BLaER1 treated with 17β-estradiol and CSF1 and Interleukin-3, amounts not matched to agents 10 nM and 100 nM (cell line): ENCODE measurements at regions not wholly inside any gene's neighbourhood (a gene's known extent, or its start where the extent isn't known, plus 50 kb on each side); places are given as distances from the start of the nearest gene placed in this dataset.

ENCODE experiments used
- H3K27ac ChIP-seq, 11 experiments: shearing (Covaris generic); formaldehyde crosslinking; 2 replicates each; pipeline ENCODE4 v1.8.1; 2022
- H3K27me3 ChIP-seq, 11 experiments: shearing (Covaris generic); formaldehyde crosslinking; 2 replicates each; pipeline ENCODE4 v1.8.1; 2022
- H3K36me3 ChIP-seq, 11 experiments: shearing (Covaris generic); formaldehyde crosslinking; 2 replicates each; pipeline ENCODE4 v1.8.1; 2022
- H3K4me1 ChIP-seq, 10 experiments: shearing (Covaris generic); formaldehyde crosslinking; 2 replicates each; pipeline ENCODE4 v1.8.1; 2022
- H3K4me2 ChIP-seq, 11 experiments: shearing (Covaris generic); formaldehyde crosslinking; 2 replicates each; pipeline ENCODE4 v1.8.1; 2022
- H3K4me3 ChIP-seq, 10 experiments: shearing (Covaris generic); formaldehyde crosslinking; 2 replicates each; pipeline ENCODE4 v1.8.1; 2022
- H3K9ac ChIP-seq, 11 experiments: shearing (Covaris generic); formaldehyde crosslinking; 2 replicates each; pipeline ENCODE4 v1.8.1; 2022
- H3K9me3 ChIP-seq, 11 experiments: shearing (Covaris generic); formaldehyde crosslinking; replicated peaks in 1 of 11; 2 replicates each; pipeline ENCODE4 v1.8.1; 2022
- H4K20me1 ChIP-seq, 11 experiments: shearing (Covaris generic); formaldehyde crosslinking; 2 replicates each; pipeline ENCODE4 v1.8.1; 2022
- Cebpa-rat ChIP-seq, 11 experiments: shearing (Covaris generic); IDR thresholded peaks; 2 replicates each; pipeline ENCODE4 v1.8.1; 2022

DNA sequence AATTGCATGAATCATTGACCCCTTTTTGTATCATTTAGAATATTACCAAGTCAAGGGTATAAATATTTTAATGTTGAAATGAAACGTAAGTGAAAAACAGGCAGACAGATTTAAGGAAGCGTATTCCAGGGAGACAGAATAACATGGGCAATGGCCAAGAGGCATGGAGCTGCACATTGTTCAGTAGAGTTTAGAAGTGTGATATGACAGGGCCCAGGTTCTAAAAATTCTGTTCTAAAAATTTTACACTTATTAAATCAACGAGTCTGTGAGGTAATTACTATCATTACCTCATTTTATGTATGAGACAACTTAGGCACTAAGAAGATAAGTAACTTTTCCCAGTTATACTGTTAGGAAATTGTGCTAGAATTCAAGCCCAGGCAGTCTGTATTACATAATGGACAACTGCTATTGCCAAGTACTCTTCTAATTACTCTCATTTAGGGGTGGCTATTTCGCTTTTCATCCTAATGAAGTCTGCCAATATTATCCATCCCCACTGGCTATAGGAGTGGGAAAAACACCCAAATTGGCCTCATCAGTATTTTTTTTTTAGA lies 103.2 kb upstream of the NAV3 start:
- TF ChIP-seq Cebpa-rat (IDR thresholded peaks at IDR 0.05) = no peak
- Histone ChIP-seq H3K27ac (no peak overlapping the region), H4K20me1 (no peaks in the 10 kb centered on the region)

GRCh38 chr12:77725611-77726010 lies 105.1 kb upstream of the NAV3 start:
- no peak overlapping the region for H3K4me3 ChIP-seq
- H3K9ac ChIP-seq = no peak overlapping the region
- no peak overlapping the region for H3K4me2 ChIP-seq
- TF ChIP-seq Cebpa-rat (IDR thresholded peaks at IDR 0.05) = no peak
- no peaks in the 10 kb centered on the region for H3K9me3 ChIP-seq
- no peaks in the 10 kb centered on the region for H3K4me1 ChIP-seq
- no peaks in the 10 kb centered on the region for H4K20me1 ChIP-seq
- H3K27ac ChIP-seq = no peak overlapping the region
- no peaks in the 10 kb centered on the region for H3K27me3 ChIP-seq
- H3K36me3 ChIP-seq = no peaks in the 10 kb centered on the region

More for the DNA sequence above, 103.2 kb upstream of the NAV3 start:
- no peak overlapping the region for H3K9ac ChIP-seq
- no peaks in the 10 kb centered on the region for H3K27me3 ChIP-seq
- no peak overlapping the region for H3K4me2 ChIP-seq
- H3K4me1 ChIP-seq = no peaks in the 10 kb centered on the region
- H3K9me3 ChIP-seq = no peaks in the 10 kb centered on the region
- H3K36me3 ChIP-seq = no peaks in the 10 kb centered on the region
- no peak overlapping the region for H3K4me3 ChIP-seq

DNA sequence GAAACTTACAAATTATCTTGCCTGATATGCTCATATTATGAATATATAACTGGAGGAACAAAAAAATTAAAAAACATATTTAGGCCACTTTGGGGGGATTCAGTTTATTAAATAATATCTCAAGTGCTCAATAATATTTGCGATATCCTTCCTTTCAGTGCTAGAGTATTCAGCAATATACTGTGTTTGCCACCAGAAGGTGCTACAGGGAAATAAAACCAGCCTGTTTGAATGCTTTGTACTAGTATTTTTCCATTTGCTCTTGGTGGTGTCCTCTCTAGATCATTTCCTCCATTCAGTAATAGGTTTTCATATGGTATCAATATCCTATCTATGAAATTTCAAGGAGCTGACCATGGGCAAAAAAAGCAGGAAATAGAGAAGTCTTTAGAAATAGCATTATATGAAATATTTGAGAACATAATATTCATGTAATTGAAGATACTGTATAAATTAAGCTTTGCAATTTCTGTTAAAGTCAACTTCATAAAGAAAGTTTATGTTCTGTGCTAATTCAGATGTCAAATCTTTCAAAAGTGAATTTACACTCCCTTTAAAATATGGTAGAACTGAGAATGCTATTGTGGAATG lies 106.2 kb upstream of the NAV3 start:
- no peak overlapping the region for H3K9ac ChIP-seq
- no peak overlapping the region for H3K4me3 ChIP-seq
- no peaks in the 10 kb centered on the region for H3K9me3 ChIP-seq
- no peak overlapping the region for H3K27ac ChIP-seq
- no peak for TF ChIP-seq Cebpa-rat (IDR thresholded peaks at IDR 0.05)
- no peaks in the 10 kb centered on the region for H3K36me3 ChIP-seq
- H3K27me3 ChIP-seq = no peaks in the 10 kb centered on the region
- no peaks in the 10 kb centered on the region for H4K20me1 ChIP-seq
- 0 out of 20 replicates have a peak, but pooled peaks cover 0 to 4% (median 0%) of the 10 kb centered on the region in 10 experiments for H3K4me1 ChIP-seq
- no peak overlapping the region for H3K4me2 ChIP-seq

DNA sequence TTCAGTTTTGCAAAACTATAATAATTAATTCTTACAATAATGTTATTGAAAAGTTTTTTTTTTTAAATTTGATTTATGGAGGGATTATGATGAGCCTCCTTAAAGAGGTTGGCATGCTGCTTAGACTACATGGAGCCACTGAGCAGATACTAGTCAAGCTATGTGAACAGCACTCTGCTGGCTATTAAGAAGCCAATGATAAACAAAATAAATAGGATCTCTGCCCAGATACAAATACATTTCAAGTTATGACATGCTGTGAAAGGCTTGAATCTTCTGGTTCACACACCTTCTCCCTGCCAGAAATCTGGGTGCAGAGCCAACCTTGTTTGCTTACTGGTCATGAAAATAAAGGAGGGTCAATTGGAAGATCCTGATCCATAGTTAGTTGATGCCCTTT lies 107.4 kb upstream of the NAV3 start:
- H3K9me3 ChIP-seq = peaks cover 0 to 5% (median 2%) of the 10 kb centered on the region in 11 experiments; a peak in 3 of 22 replicates
- H3K27ac ChIP-seq = no peak overlapping the region
- 0 out of 20 replicates have a peak, but pooled peaks cover 0 to 4% (median 0%) of the 10 kb centered on the region in 10 experiments for H3K4me1 ChIP-seq
- H4K20me1 ChIP-seq = no peaks in the 10 kb centered on the region
- H3K27me3 ChIP-seq = no peaks in the 10 kb centered on the region
- no peak overlapping the region for H3K4me2 ChIP-seq
- H3K4me3 ChIP-seq = no peak overlapping the region
- no peak overlapping the region for H3K9ac ChIP-seq
- TF ChIP-seq Cebpa-rat (IDR thresholded peaks at IDR 0.05) = no peak
- H3K36me3 ChIP-seq = no peaks in the 10 kb centered on the region

DNA sequence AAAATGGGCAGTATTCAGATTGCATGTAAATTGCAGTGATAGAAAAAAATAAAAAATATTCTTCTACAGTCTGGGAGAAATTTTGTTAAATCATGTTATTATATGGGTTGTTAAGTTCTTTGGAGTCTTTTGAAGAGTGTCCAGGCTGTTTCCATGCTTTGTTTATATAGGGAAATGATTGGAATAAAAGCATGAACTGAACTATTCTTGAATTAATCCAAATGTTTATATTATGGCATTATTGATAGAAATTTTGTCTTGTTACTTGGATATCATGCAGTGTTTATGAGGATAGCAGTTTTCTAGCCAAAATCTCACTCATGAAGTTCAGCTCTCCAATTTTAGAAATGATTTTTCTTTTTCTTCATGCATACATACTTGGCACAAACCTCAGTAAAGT lies 108.2 kb upstream of the NAV3 start:
- Histone ChIP-seq H3K27me3 (no peaks in the 10 kb centered on the region), H4K20me1 (no peaks in the 10 kb centered on the region), H3K9ac (no peak overlapping the region), H3K27ac (no peak overlapping the region), H3K4me3 (no peak overlapping the region), H3K9me3 (peaks cover 0 to 8% (median 5%) of the 10 kb centered on the region in 11 experiments; a peak in 3 of 22 replicates), H3K4me1 (0 out of 20 replicates have a peak, but pooled peaks cover 0 to 4% (median 0%) of the 10 kb centered on the region in 10 experiments), H3K36me3 (no peaks in the 10 kb centered on the region), H3K4me2 (no peak overlapping the region)
- TF ChIP-seq Cebpa-rat (IDR thresholded peaks at IDR 0.05) = no peak

- Histone ChIP-seq H3K4me2 (no peak overlapping the region), H3K9ac (no peak overlapping the region), H3K9me3 (peaks cover 0 to 8% (median 5%) of the 10 kb centered on the region in 11 experiments; a peak in 3 of 22 replicates), H3K27ac (no peak overlapping the region), H3K4me1 (0 out of 20 replicates have a peak, but pooled peaks cover 0 to 4% (median 0%) of the 10 kb centered on the region in 10 experiments), H4K20me1 (no peaks in the 10 kb centered on the region), H3K4me3 (no peak overlapping the region), H3K27me3 (no peaks in the 10 kb centered on the region), H3K36me3 (no peaks in the 10 kb centered on the region)
- no peak for TF ChIP-seq Cebpa-rat (IDR thresholded peaks at IDR 0.05)
Observed at GRCh38 chr12:77720258-77720657, 110.4 kb upstream of the NAV3 start.

DNA sequence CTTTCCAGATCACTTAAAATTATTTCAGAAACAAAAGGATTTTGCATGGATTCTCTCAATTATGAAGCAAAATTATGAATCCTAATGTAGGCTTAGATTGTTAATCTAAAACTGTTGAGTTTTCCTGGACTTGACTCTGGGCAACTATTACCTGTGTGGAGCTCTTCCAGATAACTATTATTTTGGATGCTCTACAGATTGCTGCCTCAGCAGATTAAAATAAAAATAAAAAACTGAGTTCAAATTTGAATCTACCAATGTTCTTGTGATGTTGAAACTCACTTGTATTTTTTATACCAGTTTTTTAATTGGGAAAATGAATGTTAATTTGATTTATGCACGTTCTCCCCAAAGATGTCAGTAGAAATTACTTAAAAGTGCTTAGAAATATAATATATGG lies 120.5 kb upstream of the NAV3 start:
- no peak for TF ChIP-seq Cebpa-rat (IDR thresholded peaks at IDR 0.05)
- no peaks in the 10 kb centered on the region for H3K9me3 ChIP-seq
- H3K4me2 ChIP-seq = no peak overlapping the region
- H3K27ac ChIP-seq = no peak overlapping the region
- no peak overlapping the region for H3K4me3 ChIP-seq
- H4K20me1 ChIP-seq = no peaks in the 10 kb centered on the region
- no peaks in the 10 kb centered on the region for H3K27me3 ChIP-seq
- H3K9ac ChIP-seq = no peak overlapping the region
- H3K4me1 ChIP-seq = no peaks in the 10 kb centered on the region
- H3K36me3 ChIP-seq = no peaks in the 10 kb centered on the region

DNA sequence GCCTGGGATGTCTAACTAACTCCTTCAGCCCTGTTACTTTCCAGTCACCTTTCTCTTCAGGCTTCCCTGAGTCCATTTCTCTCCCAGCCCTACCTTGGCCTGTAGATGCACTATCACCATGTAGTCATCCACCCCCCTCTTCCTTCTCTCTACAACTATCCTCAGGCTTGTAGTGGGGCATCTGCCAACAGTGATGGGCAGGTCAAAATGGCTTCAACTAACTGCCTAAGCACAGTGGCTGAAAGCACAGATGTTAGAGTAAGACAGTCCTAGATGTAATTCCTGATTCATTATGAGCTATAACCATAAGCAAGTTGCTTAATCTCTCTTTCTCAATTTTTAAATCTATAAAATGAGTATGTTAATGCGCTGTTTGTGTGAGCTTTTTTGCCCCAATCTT lies 133.6 kb upstream of the NAV3 start:
- H3K4me2 ChIP-seq = no peak overlapping the region

GRCh38 chr12:77696183-77696582 lies 134.5 kb upstream of the NAV3 start:
- Histone ChIP-seq H3K9me3 (no peaks in the 10 kb centered on the region), H3K4me3 (no peak overlapping the region), H4K20me1 (no peaks in the 10 kb centered on the region), H3K27ac (no peak overlapping the region), H3K4me2 (no peak overlapping the region), H3K27me3 (no peaks in the 10 kb centered on the region), H3K4me1 (no peaks in the 10 kb centered on the region), H3K36me3 (no peaks in the 10 kb centered on the region), H3K9ac (no peak overlapping the region)
- no peak for TF ChIP-seq Cebpa-rat (IDR thresholded peaks at IDR 0.05)

More for the DNA sequence above, 133.6 kb upstream of the NAV3 start:
- H3K36me3 ChIP-seq = no peaks in the 10 kb centered on the region
- no peaks in the 10 kb centered on the region for H3K9me3 ChIP-seq
- no peak overlapping the region for H3K9ac ChIP-seq
- no peak overlapping the region for H3K27ac ChIP-seq
- no peaks in the 10 kb centered on the region for H3K27me3 ChIP-seq
- H4K20me1 ChIP-seq = no peaks in the 10 kb centered on the region
- TF ChIP-seq Cebpa-rat (IDR thresholded peaks at IDR 0.05) = no peak
- no peaks in the 10 kb centered on the region for H3K4me1 ChIP-seq
- H3K4me3 ChIP-seq = no peak overlapping the region

GRCh38 chr12:77689510-77690086 lies 141.1 kb upstream of the NAV3 start:
- no peaks in the 10 kb centered on the region for H3K4me1 ChIP-seq
- H3K4me3 ChIP-seq = no peak overlapping the region
- no peaks in the 10 kb centered on the region for H3K9me3 ChIP-seq
- no peaks in the 10 kb centered on the region for H3K36me3 ChIP-seq
- no peaks in the 10 kb centered on the region for H3K27me3 ChIP-seq
- H3K4me2 ChIP-seq = no peak overlapping the region
- no peak overlapping the region for H3K27ac ChIP-seq
- H3K9ac ChIP-seq = no peak overlapping the region
- no peak for TF ChIP-seq Cebpa-rat (IDR thresholded peaks at IDR 0.05)
- H4K20me1 ChIP-seq = no peaks in the 10 kb centered on the region
